Tibial nerve (tissue), 4 donors: ENCODE measurements at regions not wholly inside any gene's neighbourhood (a gene's known extent, or its start where the extent isn't known, plus 50 kb on each side); places are given as distances from the start of the nearest gene placed in this dataset.

ENCODE experiments used
- DNase-seq, 2 donors: peaks; one replicate each; pipeline ENCODE4 v3.0.0-alpha.2; 2019; ENCODE audit warnings: low spot score in 2 of 2
- H3K27ac ChIP-seq, 4 donors: fragments of 200-600 bp; sonication (generic) in 3 of 4; one replicate each; pipeline ENCODE4 v1.5.1; 2017 to 2019; ENCODE audit warnings: mild to moderate bottlenecking in 1 of 4
- H3K27me3 ChIP-seq, 2 donors: fragments of 200-600 bp; sonication (generic) in 1 of 2; one replicate each; pipeline versions ENCODE4 v1.5.1 to v1.6.0; 2017 to 2019
- H3K36me3 ChIP-seq, 3 donors: fragments of 200-600 bp; sonication (generic); one replicate each; pipeline ENCODE4 v1.5.1; 2018 to 2019
- H3K4me1 ChIP-seq, 4 donors: fragments of 200-600 bp; sonication (generic) in 3 of 4; one replicate each; pipeline ENCODE4 v1.5.1; 2017 to 2019
- H3K4me3 ChIP-seq, 4 donors: fragments of 200-600 bp; sonication (generic) in 3 of 4; one replicate each; pipeline ENCODE4 v1.5.1; 2017 to 2019; ENCODE audit warnings: mild to moderate bottlenecking in 1 of 4, moderate library complexity in 1 of 4
- H3K9me3 ChIP-seq, 4 donors: fragments of 200-600 bp; sonication (generic) in 3 of 4; one replicate each; pipeline ENCODE4 v1.5.1; 2017 to 2019
- EP300 ChIP-seq, 2 donors: sonication (generic); formaldehyde crosslinking; IDR thresholded peaks; one replicate each; pipeline ENCODE4 v1.6.1; 2017; ENCODE audit warnings: antibody characterized with exemption in 2 of 2, mild to moderate bottlenecking in 1 of 2
- POLR2A ChIP-seq, 2 donors: fragments of 450-650 bp; IDR thresholded peaks; one replicate each; pipeline ENCODE4 v1.6.1; 2017; ENCODE audit warnings: antibody characterized with exemption in 2 of 2, mild to moderate bottlenecking in 2 of 2, moderate library complexity in 2 of 2
- WGBS, 2 donors: methylation state at CpG; one replicate each; pipeline ENCODE4 v1.1.5; 2018; 5-methylcytosine and 5-hydroxymethylcytosine counted together
- TF ChIP-seq, protein P1 (sequence below), 5 experiments: fragments of 200-600 bp in 3 of 5; fragments of 450-650 bp in 2 of 5; sonication (generic) in 3 of 5; IDR thresholded peaks; one replicate each; pipeline ENCODE4 v1.5.1; 2016 to 2019; ENCODE audit warnings: antibody characterized with exemption in 5 of 5, mild to moderate bottlenecking in 3 of 5, moderate library complexity in 2 of 5

DNA sequence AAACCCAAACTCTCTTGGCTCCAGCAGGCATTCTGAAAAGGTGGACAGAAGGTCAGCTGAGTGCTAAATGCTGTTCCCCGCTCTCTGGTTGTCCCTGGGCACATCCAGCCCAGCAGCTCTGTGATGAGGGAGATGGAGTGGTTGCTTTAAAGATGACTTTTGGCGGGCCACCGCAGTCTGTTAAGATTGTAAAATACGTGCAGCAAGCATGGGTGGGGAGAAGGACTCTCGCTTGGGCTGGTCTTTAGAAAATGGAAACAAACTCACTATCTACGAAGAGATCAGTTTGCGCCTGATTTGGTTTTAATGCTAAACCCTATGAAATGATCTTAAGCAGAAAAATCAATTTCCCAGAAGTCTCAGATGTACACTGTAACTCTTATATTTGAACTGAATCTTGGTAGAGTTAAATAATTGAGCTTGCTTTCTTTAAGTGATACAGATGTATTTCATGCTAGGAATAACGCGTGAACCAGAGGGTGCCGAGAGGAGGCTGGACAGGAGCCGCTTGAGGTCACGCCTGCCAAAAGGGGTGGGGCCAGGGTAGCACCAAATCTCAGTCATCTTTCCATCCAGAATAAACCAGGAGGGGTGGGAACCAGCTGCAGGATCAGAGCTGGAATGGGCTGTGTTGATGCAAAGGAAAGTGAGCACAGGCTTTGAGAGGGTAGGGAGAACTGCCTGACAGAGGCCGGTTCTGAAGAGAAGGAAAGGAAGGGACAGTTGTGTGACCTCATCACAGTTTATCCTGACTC is 170.2 kb upstream of the MKI67 start:
- H3K9me3 ChIP-seq, result peaks cover 0 to 9% (median 0%) of the 10 kb centered on the region in 4 donors
- no peaks in the 10 kb centered on the region for H3K27me3 ChIP-seq
- no peak for DNase-seq
- TF ChIP-seq POLR2A (IDR thresholded peaks at IDR 0.05), result no peak
- TF ChIP-seq, protein P1, sequence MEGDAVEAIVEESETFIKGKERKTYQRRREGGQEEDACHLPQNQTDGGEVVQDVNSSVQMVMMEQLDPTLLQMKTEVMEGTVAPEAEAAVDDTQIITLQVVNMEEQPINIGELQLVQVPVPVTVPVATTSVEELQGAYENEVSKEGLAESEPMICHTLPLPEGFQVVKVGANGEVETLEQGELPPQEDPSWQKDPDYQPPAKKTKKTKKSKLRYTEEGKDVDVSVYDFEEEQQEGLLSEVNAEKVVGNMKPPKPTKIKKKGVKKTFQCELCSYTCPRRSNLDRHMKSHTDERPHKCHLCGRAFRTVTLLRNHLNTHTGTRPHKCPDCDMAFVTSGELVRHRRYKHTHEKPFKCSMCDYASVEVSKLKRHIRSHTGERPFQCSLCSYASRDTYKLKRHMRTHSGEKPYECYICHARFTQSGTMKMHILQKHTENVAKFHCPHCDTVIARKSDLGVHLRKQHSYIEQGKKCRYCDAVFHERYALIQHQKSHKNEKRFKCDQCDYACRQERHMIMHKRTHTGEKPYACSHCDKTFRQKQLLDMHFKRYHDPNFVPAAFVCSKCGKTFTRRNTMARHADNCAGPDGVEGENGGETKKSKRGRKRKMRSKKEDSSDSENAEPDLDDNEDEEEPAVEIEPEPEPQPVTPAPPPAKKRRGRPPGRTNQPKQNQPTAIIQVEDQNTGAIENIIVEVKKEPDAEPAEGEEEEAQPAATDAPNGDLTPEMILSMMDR (IDR thresholded peaks at IDR 0.05), result no peak
- no peak for TF ChIP-seq EP300 (IDR thresholded peaks at IDR 0.05)
- H3K4me1 ChIP-seq, result peaks cover 0 to 13% (median 0%) of the 10 kb centered on the region in 4 donors
- H3K36me3 ChIP-seq, result no peaks in the 10 kb centered on the region
- 63 to 71% methylated on average over 13 of the region's 13 CpGs for WGBS, 2 donors
- no peak overlapping the region for H3K4me3 ChIP-seq
- no peak overlapping the region for H3K27ac ChIP-seq

DNA sequence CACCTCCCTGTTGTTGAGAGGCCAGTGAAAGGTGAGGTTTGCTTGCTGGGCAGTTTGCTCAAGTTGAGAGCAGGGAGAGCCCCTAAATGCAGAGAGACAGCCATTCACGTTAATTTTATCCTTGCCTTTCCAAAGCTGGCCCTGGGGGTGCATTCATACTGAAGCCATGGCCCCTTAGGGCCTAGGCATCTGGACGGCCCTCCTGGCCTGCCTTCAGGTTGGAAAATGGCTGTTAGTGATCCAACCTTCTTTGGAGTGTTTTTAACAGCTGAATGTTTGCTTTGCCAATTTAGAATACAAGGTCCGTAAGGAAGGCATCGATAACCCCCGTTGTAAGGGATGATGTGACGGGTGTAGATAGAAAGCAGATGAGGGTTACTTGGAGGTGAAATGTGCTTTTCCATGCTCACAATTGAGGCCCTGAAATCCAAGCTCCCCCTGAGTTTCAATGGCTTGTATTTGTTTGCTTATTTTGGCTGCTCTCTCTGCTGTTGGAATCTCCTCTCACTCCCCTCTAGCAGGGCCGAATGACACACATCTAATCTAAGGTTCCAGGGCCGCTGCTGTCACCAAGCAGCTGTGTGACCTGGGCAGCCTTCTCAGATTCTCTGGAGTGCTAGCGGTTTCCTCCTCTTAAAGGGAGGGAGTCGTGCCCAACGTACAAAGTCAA is 171.6 kb upstream of the MKI67 start:
- 48 to 56% methylated on average over 11 of the region's 11 CpGs for WGBS, 2 donors
- Histone ChIP-seq H3K4me3 (no peak overlapping the region), H3K27me3 (no peaks in the 10 kb centered on the region), H3K27ac (no peak overlapping the region), H3K36me3 (no peaks in the 10 kb centered on the region), H3K9me3 (peaks cover 0 to 9% (median 0%) of the 10 kb centered on the region in 4 donors), H3K4me1 (peaks cover 0 to 13% (median 0%) of the 10 kb centered on the region in 4 donors)
- TF ChIP-seq, protein P1 (IDR thresholded peaks at IDR 0.05), result no peak
- TF ChIP-seq POLR2A (IDR thresholded peaks at IDR 0.05), result no peak
- no peak for TF ChIP-seq EP300 (IDR thresholded peaks at IDR 0.05)
- peak in 1 of 2 donors; percentile 30 for DNase-seq

DNA sequence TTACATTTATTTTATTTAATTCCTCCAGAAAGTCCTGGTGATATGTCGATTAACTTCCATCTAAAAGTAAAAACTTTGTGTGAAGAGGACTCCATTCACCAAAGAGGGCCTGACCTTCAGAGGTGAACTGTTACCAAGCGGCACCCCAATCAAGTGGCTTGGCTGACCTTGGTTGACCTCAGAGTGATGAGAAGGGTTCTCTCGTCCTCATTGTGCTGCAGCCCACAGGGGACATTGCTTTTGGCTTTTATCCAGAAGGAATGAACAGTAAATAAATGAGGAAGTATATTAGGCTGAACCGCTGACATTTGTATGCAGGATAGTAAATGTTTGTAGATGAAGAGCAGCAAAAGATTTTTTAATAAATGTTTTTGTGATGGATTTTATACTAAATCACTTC is 172.4 kb upstream of the MKI67 start:
- H3K4me3 ChIP-seq, result no peak overlapping the region
- H3K36me3 ChIP-seq, result no peaks in the 10 kb centered on the region
- no peak for DNase-seq
- no peaks in the 10 kb centered on the region for H3K27me3 ChIP-seq
- WGBS, 2 donors, result 48 to 53% methylated on average over 4 of the region's 4 CpGs
- H3K9me3 ChIP-seq, result peaks cover 0 to 9% (median 0%) of the 10 kb centered on the region in 4 donors
- no peak overlapping the region for H3K27ac ChIP-seq
- TF ChIP-seq, protein P1 (IDR thresholded peaks at IDR 0.05), result no peak
- no peak for TF ChIP-seq EP300 (IDR thresholded peaks at IDR 0.05)
- no peak for TF ChIP-seq POLR2A (IDR thresholded peaks at IDR 0.05)
- peaks cover 0 to 13% (median 0%) of the 10 kb centered on the region in 4 donors for H3K4me1 ChIP-seq

DNA sequence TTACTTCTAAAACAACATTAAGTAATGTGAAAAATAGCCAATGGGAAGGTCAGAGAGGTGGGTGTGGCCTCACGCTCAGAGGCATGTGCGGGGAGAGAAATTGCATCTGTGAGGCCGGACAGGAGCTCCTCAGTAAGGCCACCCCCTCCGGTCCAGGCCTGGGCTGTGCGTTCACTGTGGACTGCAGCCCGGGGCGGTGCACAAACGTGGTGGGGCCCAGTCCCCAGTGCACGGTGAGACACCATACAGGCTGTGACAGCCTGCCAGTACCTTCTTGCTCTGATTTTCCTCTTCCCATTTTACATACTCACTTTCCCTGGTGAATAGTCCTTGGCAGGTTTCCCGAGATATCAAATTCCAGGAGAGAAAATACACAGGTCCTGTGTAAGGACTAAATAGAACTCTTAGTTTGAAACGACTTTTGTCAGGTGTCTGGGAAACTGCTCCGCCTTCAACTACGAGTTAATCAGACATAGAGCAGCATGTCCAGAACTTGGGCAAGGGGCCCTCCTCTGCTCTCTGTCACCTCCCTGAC is 174.1 kb upstream of the MKI67 start:
- H3K4me1 ChIP-seq, result peaks cover 0 to 13% (median 0%) of the 10 kb centered on the region in 4 donors
- H3K4me3 ChIP-seq, result no peak overlapping the region
- no peak for TF ChIP-seq POLR2A (IDR thresholded peaks at IDR 0.05)
- TF ChIP-seq, protein P1 (IDR thresholded peaks at IDR 0.05), result no peak
- no peak for TF ChIP-seq EP300 (IDR thresholded peaks at IDR 0.05)
- no peak overlapping the region for H3K27ac ChIP-seq
- no peaks in the 10 kb centered on the region for H3K36me3 ChIP-seq
- peaks cover 0 to 9% (median 0%) of the 10 kb centered on the region in 4 donors for H3K9me3 ChIP-seq
- WGBS, 2 donors, result 61 to 69% methylated on average over 13 of the region's 13 CpGs
- no peak for DNase-seq
- no peaks in the 10 kb centered on the region for H3K27me3 ChIP-seq

DNA sequence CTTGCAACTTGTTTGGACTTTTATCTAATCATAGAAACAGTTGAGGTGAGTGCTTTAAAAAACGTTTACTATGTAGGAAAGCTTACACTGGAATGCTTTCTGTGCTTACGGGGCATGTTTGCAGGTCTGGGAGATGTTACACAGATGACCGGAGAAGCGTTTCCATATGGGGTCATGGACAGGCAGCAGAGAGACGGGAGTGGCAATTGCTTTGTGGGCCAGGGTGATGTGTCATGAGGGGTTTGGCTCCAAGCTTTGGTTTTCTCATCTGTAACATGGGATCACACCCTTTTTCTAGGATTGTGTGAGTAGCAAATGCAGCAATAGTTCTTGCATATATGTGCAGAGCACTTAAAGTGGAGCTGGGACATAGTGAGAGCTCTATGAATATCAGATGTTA is 174.8 kb upstream of the MKI67 start:
- Histone ChIP-seq H3K4me3 (no peak overlapping the region), H3K4me1 (peaks cover 0 to 13% (median 0%) of the 10 kb centered on the region in 4 donors), H3K27ac (no peak overlapping the region), H3K27me3 (no peaks in the 10 kb centered on the region), H3K9me3 (peaks cover 0 to 9% (median 0%) of the 10 kb centered on the region in 4 donors), H3K36me3 (no peaks in the 10 kb centered on the region)
- 65 to 79% methylated on average over 5 of the region's 5 CpGs for WGBS, 2 donors
- DNase-seq, result no peak
- TF ChIP-seq, protein P1 (IDR thresholded peaks at IDR 0.05), result no peak
- TF ChIP-seq EP300 (IDR thresholded peaks at IDR 0.05) (no peak), POLR2A (IDR thresholded peaks at IDR 0.05) (no peak)
